ENCODE measurements at regions not wholly inside any gene's neighbourhood (a gene's known extent, or its start where the extent isn't known, plus 50 kb on each side); places are given as distances from the start of the nearest gene placed in this dataset.

- no peak overlapping the region for H4K12ac ChIP-seq (ENCODE audit: low read depth, low read length)
- H2BK120ac ChIP-seq (ENCODE audit: insufficient read depth, low read length, poor library complexity) = no peak overlapping the region
- no peak overlapping the region for H3K23ac ChIP-seq (ENCODE audit: low read length)
- H3K4ac ChIP-seq (ENCODE audit: low read depth, low read length) = no peak overlapping the region
- no peaks in the 10 kb centered on the region for H3K79me1 ChIP-seq (ENCODE audit: low read length)
- no peaks in the 10 kb centered on the region for H3K4me1 ChIP-seq (ENCODE audit: control insufficient read depth in 1 of 2, insufficient read depth in 2 of 2, low read length in 2 of 2)
- no peak overlapping the region for H3K14ac ChIP-seq (ENCODE audit: low read length)
- no peak overlapping the region for H3K4me3 ChIP-seq (ENCODE audit: low read depth, low read length)
- H3K9ac ChIP-seq (ENCODE audit: low read length) = no peak overlapping the region
- no peak overlapping the region for H2AK5ac ChIP-seq (ENCODE audit: low read length)
- no peak overlapping the region for H3K4me2 ChIP-seq (ENCODE audit: low read length)
- no peaks in the 10 kb centered on the region for H3K79me2 ChIP-seq (ENCODE audit: control insufficient read depth, insufficient read depth, low read length, poor library complexity)
- DNase-seq = no peak
- no peaks in the 10 kb centered on the region for H3K27me3 ChIP-seq (ENCODE audit: insufficient read depth, low read length)
- no peak overlapping the region for H4K8ac ChIP-seq (ENCODE audit: low read depth, low read length)
- no peak overlapping the region for H2BK5ac ChIP-seq (ENCODE audit: low read depth, low read length, poor library complexity)
- H3K18ac ChIP-seq (ENCODE audit: low read length) = no peak overlapping the region
- no peak overlapping the region for H3K27ac ChIP-seq (ENCODE audit: low read depth, low read length)
- no peaks in the 10 kb centered on the region for H3K36me3 ChIP-seq (ENCODE audit: control insufficient read depth in 1 of 2, insufficient read depth in 2 of 2, low read length in 2 of 2)
- peaks cover under 1% of the 10 kb centered on the region for H3K9me3 ChIP-seq (ENCODE audit: insufficient read depth, low read depth, low read length)
- H2BK12ac ChIP-seq (ENCODE audit: low read length) = no peak overlapping the region
- no peak overlapping the region for H4K91ac ChIP-seq (ENCODE audit: low read depth, low read length)
- no peak overlapping the region for H2AFZ ChIP-seq (ENCODE audit: insufficient read depth, low read length, poor library complexity)
Observed at GRCh38 chr1:207250431-207250830, 71.0 kb upstream of the CD55 start.

- H3K4me1 ChIP-seq (ENCODE audit: control insufficient read depth in 1 of 2, insufficient read depth in 2 of 2, low read length in 2 of 2) = no peaks in the 10 kb centered on the region
Observed at GRCh38 chr1:207251066-207251465, 70.4 kb upstream of the CD55 start.

GRCh38 chr1:207256869-207257268, 64.6 kb upstream of the CD55 start:
- Histone ChIP-seq H3K4me1 (ENCODE audit: control insufficient read depth in 1 of 2, insufficient read depth in 2 of 2, low read length in 2 of 2) (no peaks in the 10 kb centered on the region), H2BK120ac (ENCODE audit: insufficient read depth, low read length, poor library complexity) (no peak overlapping the region), H2BK5ac (ENCODE audit: low read depth, low read length, poor library complexity) (no peak overlapping the region), H4K91ac (ENCODE audit: low read depth, low read length) (no peak overlapping the region), H4K8ac (ENCODE audit: low read depth, low read length) (no peak overlapping the region), H3K79me2 (ENCODE audit: control insufficient read depth, insufficient read depth, low read length, poor library complexity) (no peaks in the 10 kb centered on the region), H2AK5ac (ENCODE audit: low read length) (no peak overlapping the region), H3K9ac (ENCODE audit: low read length) (no peak overlapping the region), H3K4me3 (ENCODE audit: low read depth, low read length) (no peak overlapping the region), H2BK12ac (ENCODE audit: low read length) (no peak overlapping the region), H3K18ac (ENCODE audit: low read length) (no peak overlapping the region), H3K79me1 (ENCODE audit: low read length) (no peaks in the 10 kb centered on the region), H3K4me2 (ENCODE audit: low read length) (no peak overlapping the region), H3K9me3 (ENCODE audit: insufficient read depth, low read depth, low read length) (peaks cover 2% of the 10 kb centered on the region), H4K12ac (ENCODE audit: low read depth, low read length) (no peak overlapping the region), H3K27ac (ENCODE audit: low read depth, low read length) (no peak overlapping the region), H3K14ac (ENCODE audit: low read length) (no peak overlapping the region), H3K36me3 (ENCODE audit: control insufficient read depth in 1 of 2, insufficient read depth in 2 of 2, low read length in 2 of 2) (no peaks in the 10 kb centered on the region), H3K4ac (ENCODE audit: low read depth, low read length) (no peak overlapping the region), H2AFZ (ENCODE audit: insufficient read depth, low read length, poor library complexity) (no peak overlapping the region), H3K27me3 (ENCODE audit: insufficient read depth, low read length) (no peaks in the 10 kb centered on the region), H3K23ac (ENCODE audit: low read length) (no peak overlapping the region)
- no peak for DNase-seq
- WGBS (ENCODE audit: extremely low coverage, insufficient coverage, insufficient read length) = no CpG with 5 or more reads among the region's 1 CpG

More at GRCh38 chr1:207251066-207251465, 70.4 kb upstream of the CD55 start:
- Histone ChIP-seq H3K14ac (ENCODE audit: low read length) (no peak overlapping the region), H3K4me3 (ENCODE audit: low read depth, low read length) (no peak overlapping the region), H4K91ac (ENCODE audit: low read depth, low read length) (no peak overlapping the region), H4K8ac (ENCODE audit: low read depth, low read length) (no peak overlapping the region), H3K27me3 (ENCODE audit: insufficient read depth, low read length) (no peaks in the 10 kb centered on the region), H3K23ac (ENCODE audit: low read length) (no peak overlapping the region), H3K27ac (ENCODE audit: low read depth, low read length) (no peak overlapping the region), H3K36me3 (ENCODE audit: control insufficient read depth in 1 of 2, insufficient read depth in 2 of 2, low read length in 2 of 2) (no peaks in the 10 kb centered on the region), H3K4me2 (ENCODE audit: low read length) (no peak overlapping the region), H4K12ac (ENCODE audit: low read depth, low read length) (no peak overlapping the region), H3K18ac (ENCODE audit: low read length) (no peak overlapping the region), H2BK120ac (ENCODE audit: insufficient read depth, low read length, poor library complexity) (no peak overlapping the region), H3K9ac (ENCODE audit: low read length) (no peak overlapping the region), H2BK5ac (ENCODE audit: low read depth, low read length, poor library complexity) (no peak overlapping the region), H2AFZ (ENCODE audit: insufficient read depth, low read length, poor library complexity) (no peak overlapping the region), H3K4ac (ENCODE audit: low read depth, low read length) (no peak overlapping the region), H3K9me3 (ENCODE audit: insufficient read depth, low read depth, low read length) (peaks cover 2% of the 10 kb centered on the region), H2BK12ac (ENCODE audit: low read length) (no peak overlapping the region), H3K79me2 (ENCODE audit: control insufficient read depth, insufficient read depth, low read length, poor library complexity) (no peaks in the 10 kb centered on the region), H3K79me1 (ENCODE audit: low read length) (no peaks in the 10 kb centered on the region), H2AK5ac (ENCODE audit: low read length) (no peak overlapping the region)
- WGBS (ENCODE audit: extremely low coverage, insufficient coverage, insufficient read length) = no CpG with 5 or more reads among the region's 1 CpG
- DNase-seq = no peak

- H3K36me3 ChIP-seq (ENCODE audit: control insufficient read depth in 1 of 2, insufficient read depth in 2 of 2, low read length in 2 of 2) = no peaks in the 10 kb centered on the region
- no peak overlapping the region for H4K8ac ChIP-seq (ENCODE audit: low read depth, low read length)
- H3K27ac ChIP-seq (ENCODE audit: low read depth, low read length) = no peak overlapping the region
- H4K91ac ChIP-seq (ENCODE audit: low read depth, low read length) = no peak overlapping the region
- no peaks in the 10 kb centered on the region for H3K27me3 ChIP-seq (ENCODE audit: insufficient read depth, low read length)
- no peak overlapping the region for H3K4ac ChIP-seq (ENCODE audit: low read depth, low read length)
- H4K12ac ChIP-seq (ENCODE audit: low read depth, low read length) = no peak overlapping the region
- no peak overlapping the region for H3K18ac ChIP-seq (ENCODE audit: low read length)
- no peaks in the 10 kb centered on the region for H3K79me2 ChIP-seq (ENCODE audit: control insufficient read depth, insufficient read depth, low read length, poor library complexity)
- no peak overlapping the region for H2AK5ac ChIP-seq (ENCODE audit: low read length)
- no peak overlapping the region for H3K23ac ChIP-seq (ENCODE audit: low read length)
- peaks cover 2% of the 10 kb centered on the region for H3K9me3 ChIP-seq (ENCODE audit: insufficient read depth, low read depth, low read length)
- no peak overlapping the region for H3K4me2 ChIP-seq (ENCODE audit: low read length)
- H2AFZ ChIP-seq (ENCODE audit: insufficient read depth, low read length, poor library complexity) = no peak overlapping the region
- no peak overlapping the region for H2BK5ac ChIP-seq (ENCODE audit: low read depth, low read length, poor library complexity)
- no peaks in the 10 kb centered on the region for H3K4me1 ChIP-seq (ENCODE audit: control insufficient read depth in 1 of 2, insufficient read depth in 2 of 2, low read length in 2 of 2)
- H3K14ac ChIP-seq (ENCODE audit: low read length) = no peak overlapping the region
- DNase-seq = peak; percentile 45 to 72
- H3K79me1 ChIP-seq (ENCODE audit: low read length) = no peaks in the 10 kb centered on the region
- H3K4me3 ChIP-seq (ENCODE audit: low read depth, low read length) = no peak overlapping the region
- H3K9ac ChIP-seq (ENCODE audit: low read length) = no peak overlapping the region
- H2BK120ac ChIP-seq (ENCODE audit: insufficient read depth, low read length, poor library complexity) = no peak overlapping the region
- peak overlapping the region; percentile 11 for H2BK12ac ChIP-seq (ENCODE audit: low read length)
Observed at GRCh38 chr1:207259391-207259790, 62.1 kb upstream of the CD55 start.

- H3K27ac ChIP-seq (ENCODE audit: low read depth, low read length) = no peak overlapping the region
- no peak overlapping the region for H3K18ac ChIP-seq (ENCODE audit: low read length)
- H4K12ac ChIP-seq (ENCODE audit: low read depth, low read length) = no peak overlapping the region
- DNase-seq = peak in 1 of 2 donors; percentile 16
- no peak overlapping the region for H4K8ac ChIP-seq (ENCODE audit: low read depth, low read length)
- no peaks in the 10 kb centered on the region for H3K27me3 ChIP-seq (ENCODE audit: insufficient read depth, low read length)
- no peak overlapping the region for H2AFZ ChIP-seq (ENCODE audit: insufficient read depth, low read length, poor library complexity)
- H3K79me2 ChIP-seq (ENCODE audit: control insufficient read depth, insufficient read depth, low read length, poor library complexity) = no peaks in the 10 kb centered on the region
- H2BK120ac ChIP-seq (ENCODE audit: insufficient read depth, low read length, poor library complexity) = no peak overlapping the region
- H2AK5ac ChIP-seq (ENCODE audit: low read length) = no peak overlapping the region
- H3K4me1 ChIP-seq (ENCODE audit: control insufficient read depth in 1 of 2, insufficient read depth in 2 of 2, low read length in 2 of 2) = no peaks in the 10 kb centered on the region
- no peak overlapping the region for H2BK5ac ChIP-seq (ENCODE audit: low read depth, low read length, poor library complexity)
- H3K4me2 ChIP-seq (ENCODE audit: low read length) = no peak overlapping the region
- no peak overlapping the region for H4K91ac ChIP-seq (ENCODE audit: low read depth, low read length)
- no peak overlapping the region for H3K14ac ChIP-seq (ENCODE audit: low read length)
- no peak overlapping the region for H3K23ac ChIP-seq (ENCODE audit: low read length)
- no peaks in the 10 kb centered on the region for H3K36me3 ChIP-seq (ENCODE audit: control insufficient read depth in 1 of 2, insufficient read depth in 2 of 2, low read length in 2 of 2)
- no peaks in the 10 kb centered on the region for H3K79me1 ChIP-seq (ENCODE audit: low read length)
- H3K9me3 ChIP-seq (ENCODE audit: insufficient read depth, low read depth, low read length) = no peaks in the 10 kb centered on the region
- H3K4ac ChIP-seq (ENCODE audit: low read depth, low read length) = no peak overlapping the region
- H3K9ac ChIP-seq (ENCODE audit: low read length) = no peak overlapping the region
- no peak overlapping the region for H3K4me3 ChIP-seq (ENCODE audit: low read depth, low read length)
- H2BK12ac ChIP-seq (ENCODE audit: low read length) = no peak overlapping the region
Observed at GRCh38 chr1:207261971-207262370, 59.5 kb upstream of the CD55 start.

All from trophoblast cell (in vitro differentiated cells and primary cell).